T-helper 1 cell treated with Interleukin-12 subunit alpha and Interleukin-12 subunit beta and Interleukin-4 antibody, amounts not matched to agents 30 μg/mL and 1 μg/mL, for 36 hours (primary cell): ENCODE measurements at regions not wholly inside any gene's neighbourhood (a gene's known extent, or its start where the extent isn't known, plus 50 kb on each side); places are given as distances from the start of the nearest gene placed in this dataset.
A peak's percentile ranks its signal among the peaks of the same experiment; 100 is the strongest.
"Not testable (repeated sequence)": the region's sequence is repeated elsewhere in the genome, so short reads cannot be mapped to it uniquely, and the experiment has no call there.

Source experiments
- H3K27ac Mint-ChIP-seq: one replicate; pipeline ENCODE4 v1.8.0; 2021; ENCODE audit warnings: mild to moderate bottlenecking, mixed read lengths
- H3K27me3 Mint-ChIP-seq: one replicate; pipeline ENCODE4 v1.8.0; 2021; ENCODE audit warnings: low read depth, mixed read lengths
- H3K36me3 Mint-ChIP-seq: one replicate; pipeline ENCODE4 v1.8.0; 2021; ENCODE audit warnings: low read depth, mixed read lengths
- H3K4me1 Mint-ChIP-seq: one replicate; pipeline ENCODE4 v1.8.0; 2021; ENCODE audit warnings: low read depth, mixed read lengths
- H3K4me3 Mint-ChIP-seq: one replicate; pipeline ENCODE4 v1.8.0; 2021; ENCODE audit warnings: mild to moderate bottlenecking, moderate library complexity, mixed read lengths
- H3K9me3 Mint-ChIP-seq: one replicate; pipeline ENCODE4 v1.8.0; 2021; ENCODE audit warnings: mixed read lengths

- H3K27ac Mint-ChIP-seq = no peak overlapping the region
- H3K9me3 Mint-ChIP-seq = peaks cover 39% of the 10 kb centered on the region
- no peak overlapping the region for H3K4me3 Mint-ChIP-seq
- peaks cover 20% of the 10 kb centered on the region for H3K36me3 Mint-ChIP-seq
- no peaks in the 10 kb centered on the region for H3K27me3 Mint-ChIP-seq
- peaks cover 26% of the 10 kb centered on the region for H3K4me1 Mint-ChIP-seq
Measured at GRCh38 chr3:106530367-106530766, 661.6 kb upstream of the CBLB start.

GRCh38 chr3:106531771-106532329 lies 663.0 kb upstream of the CBLB start:
- H3K27ac Mint-ChIP-seq = not testable (repeated sequence)
- peaks cover 20% of the 10 kb centered on the region for H3K36me3 Mint-ChIP-seq
- H3K9me3 Mint-ChIP-seq = peaks cover 44% of the 10 kb centered on the region

GRCh38 chr3:106533093-106533787 lies 664.4 kb upstream of the CBLB start:
- H3K27ac Mint-ChIP-seq = peak overlapping the region; percentile 73
- peaks cover 23% of the 10 kb centered on the region for H3K36me3 Mint-ChIP-seq
- H3K4me1 Mint-ChIP-seq = peaks cover 20% of the 10 kb centered on the region
- H3K4me3 Mint-ChIP-seq = no peak overlapping the region
- peaks cover 46% of the 10 kb centered on the region for H3K9me3 Mint-ChIP-seq
- no peaks in the 10 kb centered on the region for H3K27me3 Mint-ChIP-seq

More at GRCh38 chr3:106531771-106532329, 663.0 kb upstream of the CBLB start:
- not testable (repeated sequence) for H3K27me3 Mint-ChIP-seq, H3K4me3 Mint-ChIP-seq
- peaks cover 25% of the 10 kb centered on the region for H3K4me1 Mint-ChIP-seq

GRCh38 chr3:106533788-106534160 lies 665.0 kb upstream of the CBLB start:
- H3K36me3 Mint-ChIP-seq = peaks cover 23% of the 10 kb centered on the region
- peaks cover 18% of the 10 kb centered on the region for H3K4me1 Mint-ChIP-seq
- H3K27me3 Mint-ChIP-seq = no peaks in the 10 kb centered on the region
- H3K9me3 Mint-ChIP-seq = peaks cover 49% of the 10 kb centered on the region
- H3K4me3 Mint-ChIP-seq = no peak overlapping the region
- H3K27ac Mint-ChIP-seq = peak overlapping the region; percentile 73

GRCh38 chr3:106534206-106534605 lies 665.4 kb upstream of the CBLB start:
- Mint-ChIP-seq H3K9me3 (peaks cover 50% of the 10 kb centered on the region), H3K27me3 (no peaks in the 10 kb centered on the region), H3K36me3 (peaks cover 23% of the 10 kb centered on the region), H3K4me3 (no peak overlapping the region), H3K27ac (peak overlapping the region; percentile 73), H3K4me1 (peaks cover 15% of the 10 kb centered on the region)

GRCh38 chr3:106540743-106541142 lies 671.9 kb upstream of the CBLB start:
- Mint-ChIP-seq H3K36me3 (peaks cover 5% of the 10 kb centered on the region), H3K27ac (no peak overlapping the region), H3K27me3 (no peaks in the 10 kb centered on the region), H3K4me1 (no peaks in the 10 kb centered on the region), H3K4me3 (no peak overlapping the region), H3K9me3 (peaks cover 40% of the 10 kb centered on the region)

- H3K4me1 Mint-ChIP-seq = no peaks in the 10 kb centered on the region
- no peak overlapping the region for H3K4me3 Mint-ChIP-seq
- no peaks in the 10 kb centered on the region for H3K27me3 Mint-ChIP-seq
- no peak overlapping the region for H3K27ac Mint-ChIP-seq
- H3K9me3 Mint-ChIP-seq = peaks cover 39% of the 10 kb centered on the region
- peaks cover 3% of the 10 kb centered on the region for H3K36me3 Mint-ChIP-seq
Measured at GRCh38 chr3:106542101-106542769, 673.4 kb upstream of the CBLB start.

GRCh38 chr3:106552351-106553043 lies 683.7 kb upstream of the CBLB start:
- no peak overlapping the region for H3K27ac Mint-ChIP-seq

GRCh38 chr3:106560451-106560966 lies 691.7 kb upstream of the CBLB start:
- Mint-ChIP-seq H3K4me1 (peaks cover 7% of the 10 kb centered on the region), H3K4me3 (no peak overlapping the region), H3K27me3 (no peaks in the 10 kb centered on the region), H3K9me3 (no peaks in the 10 kb centered on the region), H3K36me3 (no peaks in the 10 kb centered on the region), H3K27ac (no peak overlapping the region)

More at GRCh38 chr3:106552351-106553043, 683.7 kb upstream of the CBLB start:
- H3K4me3 Mint-ChIP-seq = no peak overlapping the region
- no peaks in the 10 kb centered on the region for H3K27me3 Mint-ChIP-seq
- peaks cover 2% of the 10 kb centered on the region for H3K36me3 Mint-ChIP-seq
- peaks cover 21% of the 10 kb centered on the region for H3K9me3 Mint-ChIP-seq
- peaks cover 1% of the 10 kb centered on the region for H3K4me1 Mint-ChIP-seq

GRCh38 chr3:106566277-106566676 lies 697.5 kb upstream of the CBLB start:
- H3K4me3 Mint-ChIP-seq = no peak overlapping the region
- H3K27ac Mint-ChIP-seq = no peak overlapping the region
- no peaks in the 10 kb centered on the region for H3K36me3 Mint-ChIP-seq
- peaks cover 3% of the 10 kb centered on the region for H3K4me1 Mint-ChIP-seq
- H3K27me3 Mint-ChIP-seq = no peaks in the 10 kb centered on the region
- H3K9me3 Mint-ChIP-seq = no peaks in the 10 kb centered on the region

GRCh38 chr3:106570426-106570825 lies 701.6 kb upstream of the CBLB start:
- Mint-ChIP-seq H3K4me1 (peaks cover 3% of the 10 kb centered on the region), H3K4me3 (no peak overlapping the region), H3K36me3 (no peaks in the 10 kb centered on the region), H3K27ac (no peak overlapping the region), H3K9me3 (no peaks in the 10 kb centered on the region), H3K27me3 (no peaks in the 10 kb centered on the region)

GRCh38 chr3:106573605-106574004 lies 704.8 kb upstream of the CBLB start:
- Mint-ChIP-seq H3K4me1 (no peaks in the 10 kb centered on the region), H3K27me3 (no peaks in the 10 kb centered on the region)

GRCh38 chr3:106575029-106575428 lies 706.2 kb upstream of the CBLB start:
- Mint-ChIP-seq H3K36me3 (no peaks in the 10 kb centered on the region), H3K4me3 (no peak overlapping the region), H3K27ac (no peak overlapping the region), H3K9me3 (peaks cover 4% of the 10 kb centered on the region), H3K27me3 (no peaks in the 10 kb centered on the region), H3K4me1 (no peaks in the 10 kb centered on the region)

More at GRCh38 chr3:106573605-106574004, 704.8 kb upstream of the CBLB start:
- H3K4me3 Mint-ChIP-seq = no peak overlapping the region
- no peaks in the 10 kb centered on the region for H3K36me3 Mint-ChIP-seq
- H3K27ac Mint-ChIP-seq = no peak overlapping the region
- H3K9me3 Mint-ChIP-seq = no peaks in the 10 kb centered on the region

- H3K36me3 Mint-ChIP-seq = no peaks in the 10 kb centered on the region
- no peak overlapping the region for H3K27ac Mint-ChIP-seq
- H3K9me3 Mint-ChIP-seq = peaks cover 8% of the 10 kb centered on the region
- no peaks in the 10 kb centered on the region for H3K27me3 Mint-ChIP-seq
- no peaks in the 10 kb centered on the region for H3K4me1 Mint-ChIP-seq
- H3K4me3 Mint-ChIP-seq = no peak overlapping the region
Measured at GRCh38 chr3:106577241-106577640, 708.4 kb upstream of the CBLB start.
